CD4-positive, alpha-beta T cell treated with Interleukin-17A for 1 hour (primary cell): ENCODE measurements at regions not wholly inside any gene's neighbourhood (a gene's known extent, or its start where the extent isn't known, plus 50 kb on each side); places are given as distances from the start of the nearest gene placed in this dataset.
"Not testable (repeated sequence)": the region's sequence is repeated elsewhere in the genome, so short reads cannot be mapped to it uniquely, and the experiment has no call there.

Experiments
- DNase-seq: peaks from one replicate; pipeline ENCODE4 v3.0.0-alpha.2; 2020

GRCh38 chr2:87360927-87361326 is 339.3 kb upstream of the PLGLB1 start:
- not testable (repeated sequence) for DNase-seq

DNA sequence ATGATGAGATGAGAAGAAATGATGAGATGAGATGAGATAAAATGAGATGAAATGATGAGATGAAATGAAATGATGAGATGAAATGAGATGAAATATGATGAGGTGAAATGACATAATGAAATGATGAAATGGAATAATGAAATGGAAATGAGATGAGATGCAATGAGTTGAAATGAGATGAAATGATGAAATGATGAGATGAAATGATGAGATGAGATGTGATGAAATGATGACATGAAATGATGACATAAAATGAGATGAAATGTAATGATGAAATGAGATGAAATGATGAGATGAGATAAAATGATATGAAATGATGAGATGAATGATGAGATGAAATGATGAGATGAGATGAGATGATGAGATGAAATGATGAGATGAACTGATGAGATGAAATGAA is 340.2 kb upstream of the PLGLB1 start:
- not testable (repeated sequence) for DNase-seq

GRCh38 chr2:87364379-87364778 is 342.7 kb upstream of the PLGLB1 start:
- not testable (repeated sequence) for DNase-seq

DNA sequence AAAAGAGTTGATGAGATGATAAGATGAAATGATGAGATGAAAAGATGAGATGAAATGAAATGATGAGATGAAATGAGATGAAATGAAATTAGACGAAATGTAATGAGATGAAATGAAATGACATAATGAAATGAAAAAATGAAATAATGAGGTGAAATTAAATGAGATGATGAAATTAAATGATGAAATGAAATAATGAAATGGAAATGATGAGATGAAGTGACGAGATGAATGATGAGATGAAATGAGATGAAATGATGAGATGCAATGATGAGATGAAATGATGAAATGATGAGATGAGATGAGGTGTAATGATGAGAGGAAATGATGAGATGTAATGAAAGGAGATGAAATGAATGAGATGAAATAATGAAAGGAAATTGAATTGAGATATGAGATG is 343.4 kb upstream of the PLGLB1 start:
- not testable (repeated sequence) for DNase-seq

GRCh38 chr2:87386063-87386560 is 361.8 kb upstream of the PLGLB2 start:
- not testable (repeated sequence) for DNase-seq

- DNase-seq: not testable (repeated sequence)
Measured at GRCh38 chr2:87395784-87396183, 352.1 kb upstream of the PLGLB2 start.

DNA sequence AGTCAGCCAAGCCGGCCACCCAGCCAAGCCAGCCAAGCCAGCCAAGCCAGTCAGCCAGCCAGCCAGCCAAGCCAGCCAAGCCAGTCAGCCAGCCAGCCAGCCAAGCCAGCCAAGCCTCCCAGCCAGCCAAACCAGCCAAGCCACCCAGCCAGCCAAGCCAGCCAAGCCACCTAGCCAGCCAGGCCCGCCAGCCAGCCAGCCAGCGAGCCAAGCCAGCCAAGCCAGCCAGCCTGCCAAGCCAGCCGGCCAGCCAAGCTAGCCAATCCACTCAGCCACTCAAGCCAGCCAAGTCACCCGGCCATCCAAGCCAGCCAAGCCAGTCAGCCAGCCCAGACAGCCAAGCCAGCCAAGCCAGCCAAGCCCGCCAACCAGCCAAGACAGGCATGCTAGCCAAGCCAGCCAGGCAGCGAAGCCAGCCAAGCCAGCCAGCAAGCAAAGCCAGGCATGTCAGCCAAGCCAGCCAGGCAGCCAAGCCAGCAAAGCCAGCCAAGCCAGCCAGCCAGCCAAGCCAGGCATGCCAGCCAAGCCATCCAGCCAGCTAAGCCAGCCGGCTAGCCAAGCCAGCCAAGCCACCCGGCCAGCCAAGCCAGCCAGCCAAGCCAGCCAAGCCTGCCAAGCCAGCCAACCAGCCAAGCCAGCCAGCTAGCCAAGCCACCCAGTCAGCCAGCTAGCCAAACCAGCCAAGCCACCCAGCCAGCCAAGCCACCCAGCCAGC is 351.2 kb upstream of the PLGLB2 start:
- not testable (repeated sequence) for DNase-seq

- not testable (repeated sequence) for DNase-seq
Measured at GRCh38 chr2:87397276-87398065, 350.4 kb upstream of the PLGLB2 start.

DNA sequence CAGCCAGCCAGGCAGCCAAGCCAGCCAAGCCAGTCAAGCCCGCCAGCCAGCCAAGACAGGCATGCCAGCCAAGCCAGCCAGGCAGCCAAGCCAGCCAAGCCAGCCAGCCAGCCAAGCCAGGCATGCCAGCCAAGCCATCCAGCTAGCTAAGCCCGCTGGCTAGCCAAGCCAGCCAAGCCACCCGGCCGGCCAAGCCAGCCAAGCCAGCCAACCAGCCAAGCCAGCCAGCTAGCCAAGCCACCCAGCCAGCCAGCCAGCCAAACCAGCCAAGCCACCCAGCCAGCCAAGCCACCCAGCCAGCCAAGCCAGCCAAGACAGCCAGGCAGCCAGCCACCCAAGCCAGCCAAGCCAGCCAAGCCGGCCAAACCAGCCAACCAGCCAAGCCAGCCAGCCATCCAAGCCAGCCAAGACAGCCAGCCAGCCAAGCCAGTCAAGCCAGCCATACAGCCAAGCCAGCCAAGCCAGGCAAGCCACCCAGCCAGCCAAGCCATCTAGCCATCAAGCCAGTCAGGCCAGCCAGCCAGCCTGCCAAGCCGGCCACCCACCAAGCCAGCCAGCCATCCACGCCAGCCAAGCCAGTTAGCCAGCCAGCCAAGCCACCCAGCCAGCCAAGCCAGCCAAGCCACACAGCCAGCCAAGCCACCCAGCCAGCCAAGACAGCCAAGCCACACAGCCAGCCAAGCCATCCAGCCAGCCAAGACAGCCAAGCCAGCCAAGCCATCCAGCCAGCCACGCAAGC is 349.2 kb upstream of the PLGLB2 start:
- DNase-seq: not testable (repeated sequence)

DNA sequence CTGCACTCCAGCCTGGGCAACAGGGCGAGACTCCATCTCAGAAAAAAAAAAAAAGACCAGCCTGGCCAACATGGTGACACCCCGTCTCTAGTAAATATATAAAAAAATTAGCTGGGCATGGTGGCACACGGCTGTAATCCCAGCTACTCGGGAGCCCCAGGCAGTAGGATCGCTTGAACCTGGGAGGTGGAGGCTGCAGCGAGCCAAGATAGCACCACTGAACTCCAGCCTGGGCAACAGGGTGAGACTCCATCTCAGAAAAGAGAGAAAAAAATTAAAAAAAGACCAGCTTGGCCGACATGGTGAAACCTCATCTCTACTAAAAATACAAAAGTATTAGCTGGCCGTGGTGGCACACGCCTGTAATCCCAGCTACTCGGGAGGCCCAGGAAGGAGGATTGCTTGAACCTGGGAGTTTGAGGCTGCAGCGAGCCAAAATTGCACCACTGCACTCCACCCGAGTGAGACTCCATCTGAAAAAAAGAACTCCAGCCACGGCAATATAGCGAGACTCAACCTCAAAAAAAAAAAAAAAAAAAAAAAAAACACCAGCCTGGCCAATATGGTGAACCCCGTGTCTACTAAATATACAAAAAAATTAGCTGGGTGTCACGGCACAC is 346.1 kb upstream of the PLGLB2 start:
- DNase-seq: no peak

- DNase-seq: no peak
Measured at GRCh38 chr2:87403893-87404175, 344.1 kb upstream of the PLGLB2 start.

DNA sequence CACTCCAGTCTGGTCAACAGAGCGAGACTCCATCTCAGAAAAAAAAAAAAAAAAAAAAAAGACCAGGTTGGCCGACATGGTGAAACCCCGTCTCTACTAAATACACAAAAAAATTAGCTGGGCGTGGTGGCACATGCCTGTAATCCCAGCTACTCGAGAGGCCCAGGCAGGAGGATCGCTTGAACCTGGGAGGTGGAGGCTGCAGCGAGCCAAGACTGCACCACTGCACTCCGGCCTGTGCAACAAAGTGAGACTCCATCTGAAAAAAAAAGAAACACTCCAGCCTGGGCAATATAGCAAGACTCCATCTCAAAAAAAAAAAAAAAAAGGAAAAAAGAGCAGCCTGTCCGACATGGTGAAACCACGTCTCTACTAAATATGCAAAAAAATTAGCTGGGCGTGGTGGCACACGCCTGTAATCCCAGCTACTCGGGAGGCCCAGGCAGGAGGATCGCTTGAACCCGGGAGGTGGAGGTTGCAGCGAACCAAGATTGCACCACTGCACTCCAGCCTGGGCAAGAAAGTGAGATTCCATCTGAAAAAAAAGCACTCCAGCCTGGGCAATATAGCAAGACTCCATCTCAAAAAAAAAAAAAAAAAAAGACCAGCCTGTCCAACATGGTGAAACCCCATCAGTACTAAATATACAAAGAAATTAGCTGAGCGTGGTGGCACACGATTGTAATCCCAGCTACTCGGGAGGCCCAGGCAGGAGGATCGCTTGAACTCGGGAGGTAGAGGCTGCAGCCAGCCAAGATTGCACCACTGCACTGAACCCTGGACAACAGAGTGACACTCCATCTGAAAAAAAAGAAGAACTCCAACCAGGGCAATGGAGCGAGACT is 343.3 kb upstream of the PLGLB2 start:
- not testable (repeated sequence) for DNase-seq

GRCh38 chr2:87405531-87406216 is 342.2 kb upstream of the PLGLB2 start:
- not testable (repeated sequence) for DNase-seq

GRCh38 chr2:87406406-87407175 is 341.3 kb upstream of the PLGLB2 start:
- not testable (repeated sequence) for DNase-seq

GRCh38 chr2:87409601-87410000 is 338.3 kb upstream of the PLGLB2 start:
- DNase-seq: not testable (repeated sequence)

DNA sequence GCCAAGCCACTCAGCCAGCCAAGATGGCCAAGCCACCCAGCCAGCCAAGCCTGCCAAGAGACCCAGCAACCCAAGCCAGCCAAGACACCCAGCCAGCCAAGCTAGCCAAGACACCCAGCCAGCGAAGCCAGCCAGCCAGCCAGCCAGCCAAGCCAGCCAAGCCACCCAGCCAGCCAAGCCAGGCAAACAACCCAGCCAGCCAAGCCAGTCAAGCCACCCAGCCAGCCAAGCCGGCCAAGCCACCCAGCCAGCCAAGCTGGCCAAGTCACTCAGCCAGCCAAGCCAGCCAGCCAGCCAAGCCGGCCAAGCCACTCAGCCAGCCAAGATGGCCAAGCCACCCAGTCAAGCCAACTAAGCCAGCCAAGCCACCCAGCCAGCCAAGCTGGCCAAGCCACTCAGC is 337.5 kb upstream of the PLGLB2 start:
- DNase-seq: not testable (repeated sequence)

DNA sequence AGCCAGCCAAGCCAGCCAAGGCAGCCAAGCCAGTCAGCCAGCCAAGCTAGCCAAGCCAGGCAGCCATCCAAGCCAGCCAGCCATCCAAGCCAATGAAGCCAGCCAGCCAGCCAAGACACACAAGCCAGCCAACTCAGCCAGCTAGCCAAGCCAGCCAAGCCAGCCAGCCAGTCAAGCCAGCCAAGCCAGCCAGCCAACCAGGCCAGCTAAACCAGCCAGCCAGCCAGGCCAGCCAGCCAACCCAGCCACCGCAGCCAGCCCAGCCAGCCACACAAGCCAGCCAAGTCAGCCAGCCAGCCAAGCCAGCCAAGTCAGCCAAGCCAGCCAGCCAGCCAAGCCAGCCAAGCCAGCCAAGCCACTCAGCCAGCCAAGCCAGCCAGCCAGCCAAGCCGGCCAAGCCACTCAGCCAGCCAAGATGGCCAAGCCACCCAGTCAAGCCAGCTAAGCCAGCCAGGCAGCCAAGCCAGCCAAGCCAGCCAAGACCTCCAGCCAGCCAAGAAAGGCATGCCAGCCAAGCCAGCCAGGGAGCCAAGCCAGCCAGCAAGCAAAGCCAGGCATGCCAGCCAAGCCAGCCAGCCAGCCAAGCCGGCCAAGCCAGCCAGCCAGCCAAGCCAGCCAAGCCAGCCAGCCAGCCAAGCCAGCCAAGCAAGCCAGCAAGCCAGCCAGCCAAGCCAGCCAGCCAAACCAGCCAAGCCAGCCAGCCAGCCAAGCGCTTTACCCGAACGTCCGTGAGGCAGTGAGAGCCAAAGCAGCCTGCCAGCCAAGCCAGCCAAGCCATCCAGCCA is 335.7 kb upstream of the PLGLB2 start:
- not testable (repeated sequence) for DNase-seq

- not testable (repeated sequence) for DNase-seq
Measured at GRCh38 chr2:87414331-87414730, 333.6 kb upstream of the PLGLB2 start.

DNA sequence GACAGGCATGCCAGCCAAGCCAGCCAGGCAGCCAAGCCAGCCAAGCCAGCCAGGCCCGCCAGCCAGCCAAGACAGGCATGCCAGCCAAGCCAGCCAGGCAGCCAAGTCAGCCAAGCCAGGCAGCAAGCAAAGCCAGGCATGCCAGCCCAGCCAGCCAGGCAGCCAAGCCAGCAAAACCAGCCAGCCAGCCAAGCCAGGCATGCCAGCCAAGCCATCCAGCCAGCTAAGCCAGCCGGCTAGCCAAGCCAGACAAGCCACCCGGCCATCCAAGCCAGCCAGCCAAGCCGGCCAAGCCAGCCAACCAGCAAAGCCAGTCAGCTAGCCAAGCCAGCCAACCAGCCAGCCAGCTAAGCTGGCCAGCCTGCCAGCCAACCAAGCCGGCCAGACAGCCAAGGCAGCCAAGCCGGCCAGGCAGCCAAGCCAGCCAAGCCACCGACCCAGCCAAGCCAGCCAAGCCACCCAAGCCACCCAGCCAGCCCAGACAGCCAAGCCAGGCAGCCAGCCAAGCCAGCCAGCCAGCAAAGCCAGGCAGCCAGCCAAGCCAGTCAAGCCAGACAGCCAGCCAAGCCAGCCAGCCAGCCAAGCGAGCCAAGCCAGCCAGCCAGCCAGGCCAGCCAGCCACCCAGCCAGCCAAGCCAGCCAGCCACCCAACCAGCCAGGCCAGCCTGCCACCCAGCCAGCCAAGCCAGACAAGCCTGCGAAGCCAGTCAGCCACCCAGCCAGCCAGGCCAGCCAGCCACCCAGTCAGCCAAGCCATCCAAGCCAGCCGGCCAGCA is 332.9 kb upstream of the PLGLB2 start:
- DNase-seq: not testable (repeated sequence)
